ENCODE measurements at regions not wholly inside any gene's neighbourhood (a gene's known extent, or its start where the extent isn't known, plus 50 kb on each side); places are given as distances from the start of the nearest gene placed in this dataset.

DNA sequence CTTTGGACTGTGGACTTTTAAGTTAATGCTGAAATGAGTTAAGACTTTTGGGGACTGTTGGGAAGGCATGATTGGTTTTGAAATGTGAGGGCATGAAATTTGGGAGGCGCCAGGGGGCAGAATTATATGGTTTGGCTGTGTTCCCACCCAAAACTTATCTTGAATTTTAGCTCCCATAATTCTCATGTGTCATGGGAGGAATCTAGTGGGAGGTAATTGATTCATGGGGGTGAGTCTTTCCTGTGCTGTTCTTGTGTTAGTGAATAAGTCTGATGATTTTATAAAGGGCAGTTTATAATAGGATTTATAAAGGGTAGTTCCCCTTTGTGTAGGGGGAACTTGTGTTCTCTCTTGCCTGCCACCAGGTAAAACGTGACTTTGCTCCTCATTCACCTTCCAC lies 235.5 kb upstream of the CDH18 start:
- TF ChIP-seq EZH2phosphoT487 (IDR thresholded peaks at IDR 0.05) (no peak), EZH2 (IDR thresholded peaks at IDR 0.05) (no peak)
- TF ChIP-seq, protein P1, sequence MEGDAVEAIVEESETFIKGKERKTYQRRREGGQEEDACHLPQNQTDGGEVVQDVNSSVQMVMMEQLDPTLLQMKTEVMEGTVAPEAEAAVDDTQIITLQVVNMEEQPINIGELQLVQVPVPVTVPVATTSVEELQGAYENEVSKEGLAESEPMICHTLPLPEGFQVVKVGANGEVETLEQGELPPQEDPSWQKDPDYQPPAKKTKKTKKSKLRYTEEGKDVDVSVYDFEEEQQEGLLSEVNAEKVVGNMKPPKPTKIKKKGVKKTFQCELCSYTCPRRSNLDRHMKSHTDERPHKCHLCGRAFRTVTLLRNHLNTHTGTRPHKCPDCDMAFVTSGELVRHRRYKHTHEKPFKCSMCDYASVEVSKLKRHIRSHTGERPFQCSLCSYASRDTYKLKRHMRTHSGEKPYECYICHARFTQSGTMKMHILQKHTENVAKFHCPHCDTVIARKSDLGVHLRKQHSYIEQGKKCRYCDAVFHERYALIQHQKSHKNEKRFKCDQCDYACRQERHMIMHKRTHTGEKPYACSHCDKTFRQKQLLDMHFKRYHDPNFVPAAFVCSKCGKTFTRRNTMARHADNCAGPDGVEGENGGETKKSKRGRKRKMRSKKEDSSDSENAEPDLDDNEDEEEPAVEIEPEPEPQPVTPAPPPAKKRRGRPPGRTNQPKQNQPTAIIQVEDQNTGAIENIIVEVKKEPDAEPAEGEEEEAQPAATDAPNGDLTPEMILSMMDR (IDR thresholded peaks at IDR 0.05) = no peak

DNA sequence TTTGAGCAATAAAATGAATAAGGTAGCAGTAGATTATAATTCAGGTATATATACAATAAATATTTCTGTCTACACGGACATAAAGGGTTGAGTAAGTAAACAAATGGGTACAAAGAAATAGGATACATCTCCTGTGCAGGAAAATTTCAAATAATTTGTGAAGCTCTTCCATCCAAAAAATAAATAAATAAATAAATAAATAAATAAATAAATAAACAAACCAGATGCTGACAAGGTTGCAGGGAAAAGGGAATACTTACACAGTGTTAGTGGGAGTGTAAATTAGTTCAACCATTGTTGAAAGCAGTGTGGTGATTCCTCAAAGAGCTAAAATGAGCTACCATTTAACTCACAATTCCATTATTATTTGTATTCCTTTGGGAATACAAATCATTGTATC lies 227.3 kb upstream of the CDH18 start:
- H3K9me3 ChIP-seq (ENCODE audit: low read depth) = no peaks in the 10 kb centered on the region
- Mint-ChIP-seq H3K9me3 (peaks cover 2% of the 10 kb centered on the region), H3K4me3 (no peak overlapping the region), H3K27ac (no peak overlapping the region), H3K4me1 (no peaks in the 10 kb centered on the region), H3K36me3 (no peaks in the 10 kb centered on the region), H3K27me3 (ENCODE audit: insufficient read depth, low read depth) (no peaks in the 10 kb centered on the region)
- H3F3A ChIP-seq (ENCODE audit: low read depth) = no peaks in the 10 kb centered on the region
- no peaks in the 10 kb centered on the region for H4K20me1 ChIP-seq (ENCODE audit: low read depth)
- no peaks in the 10 kb centered on the region for H3K27me3 ChIP-seq
- no peak overlapping the region for H3K9ac ChIP-seq
- DNase-seq (ENCODE audit: low spot score) = no peak
- H3K4me2 ChIP-seq = no peak overlapping the region
- H3K79me2 ChIP-seq (ENCODE audit: low read depth) = no peaks in the 10 kb centered on the region
- H3K4me1 ChIP-seq = no peaks in the 10 kb centered on the region
- no peaks in the 10 kb centered on the region for H3K36me3 ChIP-seq
- H3K4me3 ChIP-seq = no peak overlapping the region
- no peak overlapping the region for H3K27ac ChIP-seq
- H2AFZ ChIP-seq (replicated peaks) = no peak overlapping the region
- TF ChIP-seq, protein P1 (IDR thresholded peaks at IDR 0.05) = no peak
- TF ChIP-seq EZH2phosphoT487 (IDR thresholded peaks at IDR 0.05) (no peak), EZH2 (IDR thresholded peaks at IDR 0.05) (no peak)

More for the DNA sequence above, 235.5 kb upstream of the CDH18 start:
- Histone ChIP-seq H3K79me2 (ENCODE audit: low read depth) (no peaks in the 10 kb centered on the region), H3K4me3 (no peak overlapping the region), H3F3A (ENCODE audit: low read depth) (no peaks in the 10 kb centered on the region), H2AFZ (replicated peaks) (no peak overlapping the region), H4K20me1 (ENCODE audit: low read depth) (no peaks in the 10 kb centered on the region), H3K36me3 (no peaks in the 10 kb centered on the region), H3K4me2 (no peak overlapping the region), H3K4me1 (no peaks in the 10 kb centered on the region), H3K9me3 (ENCODE audit: low read depth) (no peaks in the 10 kb centered on the region), H3K27me3 (no peaks in the 10 kb centered on the region), H3K9ac (no peak overlapping the region), H3K27ac (no peak overlapping the region)
- H3K27me3 Mint-ChIP-seq (ENCODE audit: insufficient read depth, low read depth) = no peaks in the 10 kb centered on the region
- no peak overlapping the region for H3K4me3 Mint-ChIP-seq
- no peaks in the 10 kb centered on the region for H3K36me3 Mint-ChIP-seq
- H3K9me3 Mint-ChIP-seq = no peaks in the 10 kb centered on the region
- no peaks in the 10 kb centered on the region for H3K4me1 Mint-ChIP-seq
- no peak for DNase-seq (ENCODE audit: low spot score)
- no peak overlapping the region for H3K27ac Mint-ChIP-seq

DNA sequence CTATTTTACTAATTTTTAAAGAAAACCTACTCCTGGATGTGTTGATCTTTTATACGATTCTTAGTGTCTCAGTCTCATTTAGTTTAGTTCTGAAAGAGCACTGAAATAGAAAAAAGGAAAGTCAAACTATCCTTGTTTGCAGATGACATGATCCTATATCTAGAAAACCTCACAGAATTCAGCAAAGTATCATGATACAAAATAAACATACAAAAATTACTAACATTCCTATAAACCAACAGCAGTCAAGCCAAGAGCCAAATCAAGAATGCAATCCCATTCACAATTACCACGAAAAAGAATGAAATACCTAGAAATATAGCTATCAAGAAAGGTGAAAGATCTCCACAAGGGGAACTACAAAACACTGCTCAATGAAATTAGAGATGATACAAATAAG lies 225.8 kb upstream of the CDH18 start:
- Mint-ChIP-seq H3K36me3 (no peaks in the 10 kb centered on the region), H3K4me3 (no peak overlapping the region), H3K27me3 (ENCODE audit: insufficient read depth, low read depth) (no peaks in the 10 kb centered on the region), H3K27ac (no peak overlapping the region), H3K4me1 (no peaks in the 10 kb centered on the region), H3K9me3 (peaks cover 2% of the 10 kb centered on the region)
- Histone ChIP-seq H3F3A (ENCODE audit: low read depth) (no peaks in the 10 kb centered on the region), H3K27ac (no peak overlapping the region), H3K9ac (no peak overlapping the region), H3K4me1 (no peaks in the 10 kb centered on the region), H3K4me2 (no peak overlapping the region), H3K27me3 (no peaks in the 10 kb centered on the region), H3K36me3 (no peaks in the 10 kb centered on the region), H3K4me3 (no peak overlapping the region), H4K20me1 (ENCODE audit: low read depth) (no peaks in the 10 kb centered on the region), H3K79me2 (ENCODE audit: low read depth) (no peaks in the 10 kb centered on the region), H2AFZ (replicated peaks) (no peak overlapping the region), H3K9me3 (ENCODE audit: low read depth) (no peaks in the 10 kb centered on the region)
- no peak for DNase-seq (ENCODE audit: low spot score)
- no peak for TF ChIP-seq EZH2 (IDR thresholded peaks at IDR 0.05)
- no peak for TF ChIP-seq EZH2phosphoT487 (IDR thresholded peaks at IDR 0.05)
- TF ChIP-seq, protein P1 (IDR thresholded peaks at IDR 0.05) = no peak
